ENCODE measurements at regions not wholly inside any gene's neighbourhood (a gene's known extent, or its start where the extent isn't known, plus 50 kb on each side); places are given as distances from the start of the nearest gene placed in this dataset.

DNA sequence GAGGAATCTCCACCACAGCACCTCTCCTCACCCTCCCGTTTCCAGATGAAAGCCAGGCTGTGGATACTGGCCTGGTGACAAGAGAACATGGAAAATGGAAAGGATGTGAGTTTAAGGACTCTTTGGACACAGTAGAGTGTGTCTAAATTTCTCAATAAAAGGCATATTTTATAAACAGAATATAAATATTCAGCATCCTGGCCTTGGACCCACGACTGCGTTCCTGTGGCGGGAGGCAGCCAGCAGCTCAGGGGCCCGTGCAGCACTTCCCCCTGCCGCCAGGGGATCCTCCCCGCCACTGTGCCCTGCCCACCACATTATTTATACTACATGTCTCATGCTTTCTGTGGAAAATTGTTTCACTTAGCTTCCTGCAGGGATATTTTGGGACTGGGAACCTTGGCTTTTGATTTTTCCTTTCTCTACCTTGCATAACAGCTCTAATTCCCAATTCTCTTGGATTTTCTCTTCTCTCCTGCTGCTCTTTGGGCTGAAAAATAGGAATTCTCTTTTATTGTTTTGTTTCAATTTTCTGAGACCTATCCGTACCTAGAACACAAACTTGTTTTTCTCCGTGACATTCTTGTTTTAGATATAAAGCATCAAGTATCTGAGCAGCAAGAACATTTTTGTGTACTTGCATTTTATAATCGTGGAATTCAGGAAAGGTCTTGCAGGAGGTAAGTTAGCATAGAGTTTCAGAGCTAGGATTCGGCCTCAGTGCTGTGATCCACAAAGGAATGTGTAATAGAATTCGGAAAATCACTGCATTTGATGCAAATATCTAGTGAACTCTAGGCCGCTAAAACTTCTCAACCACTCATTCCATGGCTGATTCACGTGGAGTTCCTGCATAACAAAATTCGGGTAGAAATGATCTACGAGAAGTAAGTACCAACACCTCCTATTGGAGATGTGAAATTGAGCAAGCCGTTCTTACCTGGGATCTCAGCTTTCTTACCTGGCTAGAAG lies 107.7 kb upstream of the SPATA13 start:
- TF ChIP-seq, protein P1, sequence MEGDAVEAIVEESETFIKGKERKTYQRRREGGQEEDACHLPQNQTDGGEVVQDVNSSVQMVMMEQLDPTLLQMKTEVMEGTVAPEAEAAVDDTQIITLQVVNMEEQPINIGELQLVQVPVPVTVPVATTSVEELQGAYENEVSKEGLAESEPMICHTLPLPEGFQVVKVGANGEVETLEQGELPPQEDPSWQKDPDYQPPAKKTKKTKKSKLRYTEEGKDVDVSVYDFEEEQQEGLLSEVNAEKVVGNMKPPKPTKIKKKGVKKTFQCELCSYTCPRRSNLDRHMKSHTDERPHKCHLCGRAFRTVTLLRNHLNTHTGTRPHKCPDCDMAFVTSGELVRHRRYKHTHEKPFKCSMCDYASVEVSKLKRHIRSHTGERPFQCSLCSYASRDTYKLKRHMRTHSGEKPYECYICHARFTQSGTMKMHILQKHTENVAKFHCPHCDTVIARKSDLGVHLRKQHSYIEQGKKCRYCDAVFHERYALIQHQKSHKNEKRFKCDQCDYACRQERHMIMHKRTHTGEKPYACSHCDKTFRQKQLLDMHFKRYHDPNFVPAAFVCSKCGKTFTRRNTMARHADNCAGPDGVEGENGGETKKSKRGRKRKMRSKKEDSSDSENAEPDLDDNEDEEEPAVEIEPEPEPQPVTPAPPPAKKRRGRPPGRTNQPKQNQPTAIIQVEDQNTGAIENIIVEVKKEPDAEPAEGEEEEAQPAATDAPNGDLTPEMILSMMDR (IDR thresholded peaks at IDR 0.05; ENCODE audit: extremely low read depth in 1 of 2, insufficient read depth in 1 of 2, low read depth in 1 of 2, low read length in 2 of 2): peak in 1 of 2 donors; percentile 27
- no peak for TF ChIP-seq POLR2A (IDR thresholded peaks at IDR 0.05; ENCODE audit: low read depth, low read length)
- TF ChIP-seq POLR2AphosphoS5 (IDR thresholded peaks at IDR 0.05; ENCODE audit: insufficient read depth, low read depth, low read length): no peak
- no peak for TF ChIP-seq EZH2 (IDR thresholded peaks at IDR 0.05; ENCODE audit: borderline replicate concordance, low read depth, low read length, severe bottlenecking)

Data from endothelial cell of umbilical vein (primary cell).